GM21717 (cell line): ENCODE measurements at regions not wholly inside any gene's neighbourhood (a gene's known extent, or its start where the extent isn't known, plus 50 kb on each side); places are given as distances from the start of the nearest gene placed in this dataset.

Source experiments
- ATAC-seq: cut with Tn5 transposase; IDR thresholded peaks from one replicate; pipeline ENCODE4 v1.9.1; 2021; ENCODE audit warnings: mild to moderate bottlenecking, moderate library complexity; ENCODE audit not compliant: unreplicated experiment

DNA sequence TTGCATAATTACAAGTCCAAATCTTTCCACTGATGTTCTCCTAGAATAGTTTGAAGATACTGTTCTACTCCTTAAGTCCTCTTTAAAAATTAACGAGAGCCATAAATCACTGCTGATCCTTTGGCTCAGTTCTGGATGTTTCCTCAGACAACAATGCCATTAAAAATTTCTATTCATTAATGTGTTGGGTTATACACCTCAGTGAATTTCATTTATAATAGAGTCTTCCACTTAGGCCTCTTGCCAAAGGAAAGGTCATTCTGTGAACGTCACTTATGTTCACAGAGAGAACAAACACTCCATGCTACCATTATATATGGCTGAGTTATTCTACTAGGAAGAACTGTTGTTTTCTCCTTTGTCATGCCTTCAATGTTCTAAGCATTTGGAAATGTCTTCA, 1472.3 kb upstream of the CELF4 start:
- no peak for ATAC-seq

DNA sequence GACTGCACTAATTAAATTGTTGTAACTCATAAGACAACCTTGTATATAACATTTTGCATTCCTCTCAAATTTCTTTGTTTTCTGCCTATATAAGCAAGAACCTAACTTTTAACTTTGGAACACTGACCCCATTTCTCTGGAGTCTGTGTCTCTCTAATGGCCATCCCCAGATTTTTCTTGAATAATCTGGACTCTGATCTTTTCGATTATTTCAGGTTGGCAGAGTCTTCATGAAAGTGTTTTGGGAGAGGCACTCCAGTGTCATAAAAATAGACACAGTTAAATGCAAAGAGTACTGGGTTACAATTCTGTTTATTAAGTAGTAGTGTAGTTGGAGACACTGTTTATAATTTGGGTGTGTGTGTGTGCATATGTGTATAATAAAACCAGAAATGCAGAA, 1467.7 kb upstream of the CELF4 start:
- ATAC-seq = no peak

DNA sequence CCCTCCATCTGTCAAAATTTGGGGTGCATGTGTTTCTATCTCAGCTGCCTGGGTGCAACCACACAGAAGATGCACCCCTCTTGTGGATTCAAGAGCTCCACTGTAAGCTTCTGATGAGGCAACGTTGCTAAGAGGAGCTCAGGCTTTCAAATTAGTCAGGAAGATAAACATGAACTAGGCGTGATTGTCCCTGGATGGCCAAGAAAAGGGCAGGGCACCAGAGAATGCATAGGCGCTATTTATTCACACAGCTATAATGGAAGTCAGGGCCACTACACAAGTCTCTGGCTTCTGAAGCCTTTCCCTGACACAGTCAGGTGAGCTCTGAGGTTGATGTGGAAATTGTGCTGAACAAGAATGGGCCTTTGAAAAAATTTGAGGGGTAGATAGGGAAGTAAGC, 1466.0 kb upstream of the CELF4 start:
- ATAC-seq = no peak

DNA sequence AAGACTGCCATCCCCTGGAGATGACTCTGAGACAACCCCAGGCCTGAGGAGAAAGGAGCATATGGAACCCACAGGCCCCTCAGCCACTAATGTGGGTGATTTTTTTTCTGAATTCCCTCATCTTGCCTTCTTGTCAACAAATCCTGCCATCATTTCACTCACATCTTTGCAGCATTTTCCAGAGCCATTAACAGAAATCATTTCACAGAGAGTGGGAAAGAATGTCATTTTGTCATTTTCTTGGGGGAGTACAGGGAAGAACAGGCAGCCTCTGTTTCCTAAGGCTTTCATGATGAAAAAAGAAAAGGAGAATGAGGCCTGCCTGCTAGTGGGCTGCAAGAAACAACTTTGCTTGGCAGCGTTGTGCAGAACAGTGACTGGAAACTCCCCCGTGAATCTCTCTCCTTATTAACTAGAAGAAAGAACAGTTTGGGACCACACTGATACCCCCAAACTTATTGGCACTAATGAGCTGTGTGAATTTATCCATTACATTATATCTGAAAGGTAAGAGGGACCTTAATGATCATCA, 1464.6 kb upstream of the CELF4 start:
- no peak for ATAC-seq

DNA sequence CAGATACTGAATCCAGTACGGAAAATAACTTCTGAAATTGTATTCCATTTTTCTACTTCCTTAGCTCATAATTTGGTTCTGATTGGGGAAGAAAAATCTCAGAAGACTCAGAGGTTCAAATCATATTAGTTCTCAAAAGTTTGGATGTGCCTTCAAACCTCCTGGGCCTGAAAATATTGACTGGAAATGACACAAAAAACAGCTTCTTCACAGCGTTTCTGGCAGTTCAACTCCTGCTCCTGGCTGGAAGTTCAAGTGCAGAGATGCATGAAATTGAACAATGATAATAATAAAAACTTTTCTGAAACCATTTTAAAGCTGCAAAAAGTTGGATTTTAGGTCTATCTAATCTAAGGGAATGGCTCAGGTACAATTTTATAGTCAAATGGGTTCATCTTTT, 1459.9 kb upstream of the CELF4 start:
- no peak for ATAC-seq

DNA sequence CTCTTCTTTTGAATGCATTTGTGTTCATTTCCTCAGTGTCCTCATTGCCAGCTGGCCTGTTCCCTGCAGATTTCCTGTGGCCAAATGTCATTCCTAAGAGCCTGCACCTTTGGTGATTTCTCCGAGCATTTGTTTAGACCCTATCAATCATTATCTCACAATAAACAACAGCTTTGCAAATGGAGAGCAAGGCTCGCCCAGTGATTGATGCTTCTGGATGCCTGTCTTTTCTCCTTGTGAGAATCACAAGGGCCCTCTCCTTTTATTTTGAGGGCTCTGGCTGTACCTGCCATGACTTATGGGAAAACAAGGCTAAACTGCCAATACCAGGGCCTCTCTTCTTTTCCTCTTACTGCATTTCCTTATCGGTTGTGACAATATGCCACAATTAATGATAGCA, 1454.4 kb upstream of the CELF4 start:
- no peak for ATAC-seq

DNA sequence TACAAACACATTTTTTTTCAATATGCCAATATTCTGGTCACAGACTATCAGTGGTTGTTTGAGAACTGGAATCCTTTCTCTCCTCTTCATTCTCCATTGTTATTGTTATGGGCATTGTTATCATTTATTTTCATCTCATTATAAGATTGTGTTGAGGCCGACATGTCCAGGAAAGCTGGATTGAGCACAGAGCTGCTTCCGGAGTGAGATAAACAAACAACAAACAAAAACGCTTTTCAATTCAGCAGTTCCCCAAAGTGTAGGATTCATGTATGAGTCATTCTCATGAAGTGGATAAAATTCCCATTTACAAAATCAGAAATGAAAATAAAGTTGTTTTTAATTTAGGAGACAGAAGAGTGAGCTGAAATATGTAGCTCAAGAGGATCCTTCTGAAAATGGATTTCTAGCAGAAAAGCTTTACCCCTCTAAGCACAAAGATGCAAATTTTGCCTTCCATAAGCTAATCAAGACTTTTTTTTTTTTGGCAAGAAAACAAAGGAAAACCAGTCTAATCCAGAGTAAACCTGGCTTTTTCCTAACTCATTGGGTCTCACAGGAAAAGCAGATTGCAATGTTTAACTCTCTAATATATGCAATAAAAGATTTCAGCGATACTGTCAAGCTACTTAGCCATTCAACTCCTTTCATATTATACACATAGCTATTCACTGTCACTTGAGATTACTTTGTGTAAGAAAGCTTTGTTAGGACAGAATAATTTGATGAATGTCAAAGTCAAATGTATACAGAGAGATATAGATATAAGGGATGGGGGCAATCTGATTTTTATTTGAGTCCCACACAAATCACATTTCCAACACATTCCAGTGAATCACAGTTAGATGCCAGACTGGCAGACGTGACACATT, 1441.7 kb upstream of the CELF4 start:
- ATAC-seq = no peak

DNA sequence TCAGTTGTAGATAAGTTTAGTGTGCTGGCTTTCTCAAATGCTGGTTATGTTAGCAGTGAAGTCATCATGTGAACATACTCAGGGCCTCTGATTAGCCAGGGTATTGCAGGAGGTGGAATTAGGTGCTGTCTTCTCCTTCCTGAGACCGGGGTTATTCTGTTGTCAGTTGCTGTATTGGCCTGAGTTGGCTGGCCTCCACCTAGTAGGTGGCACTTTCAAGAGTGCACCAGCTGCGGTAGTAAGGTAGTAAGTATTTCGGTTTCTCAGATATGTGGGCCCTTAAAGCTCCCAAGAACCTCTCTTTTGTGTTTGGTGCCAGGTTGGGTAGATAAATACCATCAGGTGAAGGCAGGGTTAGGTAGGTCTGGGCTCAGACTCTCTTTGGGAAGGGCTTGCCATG, 1430.5 kb upstream of the CELF4 start:
- ATAC-seq = no peak

DNA sequence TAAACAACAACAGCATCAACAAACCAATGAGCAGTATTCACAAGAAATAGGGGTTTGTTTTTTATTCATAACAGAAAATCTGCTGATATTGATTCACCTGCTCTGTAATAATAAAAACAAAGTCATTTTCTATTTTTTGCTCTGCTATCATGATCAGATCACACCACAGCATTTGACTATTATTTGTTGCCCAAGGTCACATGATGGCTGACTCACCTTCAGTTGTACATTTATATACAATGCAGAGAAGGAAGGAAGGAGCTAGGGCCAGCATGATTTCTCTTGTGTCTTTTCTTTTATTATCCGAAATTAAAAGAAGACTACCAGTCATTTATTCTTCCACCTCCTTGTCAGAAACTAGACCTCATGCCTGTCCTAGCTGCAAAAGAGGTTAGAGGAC, 1427.7 kb upstream of the CELF4 start:
- ATAC-seq = no peak

DNA sequence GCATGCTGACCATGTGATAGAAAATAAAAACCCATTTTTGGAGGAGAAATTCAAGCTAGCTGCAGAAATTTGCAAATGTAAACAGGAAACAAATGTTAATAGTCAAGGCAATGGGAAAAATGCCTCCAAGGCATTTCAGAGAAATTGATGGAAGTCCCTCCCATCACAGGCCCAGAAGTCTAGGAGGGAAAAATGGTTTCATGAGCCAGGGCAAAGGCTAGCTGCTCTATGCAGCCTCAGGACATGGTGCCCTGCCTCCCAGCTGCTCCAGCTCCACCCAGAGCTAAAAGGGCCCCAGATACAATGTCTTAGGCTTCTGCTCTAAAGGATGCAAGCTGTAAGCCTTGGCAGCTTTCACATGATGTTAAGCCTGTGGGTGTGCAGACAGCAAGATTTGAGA, 1419.4 kb upstream of the CELF4 start:
- no peak for ATAC-seq

DNA sequence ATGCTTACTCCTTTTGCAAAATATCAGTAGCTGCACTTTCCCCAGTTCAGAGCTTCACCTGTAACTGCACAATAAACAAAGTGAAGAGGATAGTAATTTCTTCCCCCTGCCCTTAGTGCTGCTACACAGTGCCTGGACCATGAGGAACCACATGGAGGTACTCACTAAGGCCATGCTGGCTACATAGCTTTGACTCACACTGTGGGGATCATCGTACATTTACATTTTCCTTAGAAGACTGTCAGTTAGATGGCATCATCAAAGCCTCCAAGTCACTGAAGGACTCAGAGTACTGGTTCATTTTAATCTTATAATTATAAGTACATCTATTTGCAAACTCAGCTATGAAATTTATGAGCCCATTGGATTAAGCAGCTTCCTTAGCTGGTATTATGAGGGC, 1416.5 kb upstream of the CELF4 start:
- ATAC-seq = no peak

DNA sequence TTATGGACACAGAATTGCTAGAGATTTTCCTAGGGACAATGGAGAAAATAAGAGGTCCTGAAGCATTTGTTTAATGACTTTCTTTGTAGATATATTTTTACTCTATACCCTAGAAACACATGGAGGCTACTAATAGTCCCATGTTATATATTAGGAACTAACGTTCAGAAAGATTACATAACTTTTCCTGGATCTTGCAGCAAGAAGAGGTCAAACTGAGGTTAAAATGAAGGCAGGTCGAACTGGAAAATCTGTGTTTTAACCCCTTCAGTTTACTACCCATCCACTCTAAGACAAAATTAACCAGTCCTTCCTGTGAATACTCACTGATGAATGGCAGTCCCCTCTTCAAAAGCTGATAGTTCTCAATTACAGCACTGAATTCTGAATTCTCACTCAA, 1415.8 kb upstream of the CELF4 start:
- ATAC-seq = no peak

DNA sequence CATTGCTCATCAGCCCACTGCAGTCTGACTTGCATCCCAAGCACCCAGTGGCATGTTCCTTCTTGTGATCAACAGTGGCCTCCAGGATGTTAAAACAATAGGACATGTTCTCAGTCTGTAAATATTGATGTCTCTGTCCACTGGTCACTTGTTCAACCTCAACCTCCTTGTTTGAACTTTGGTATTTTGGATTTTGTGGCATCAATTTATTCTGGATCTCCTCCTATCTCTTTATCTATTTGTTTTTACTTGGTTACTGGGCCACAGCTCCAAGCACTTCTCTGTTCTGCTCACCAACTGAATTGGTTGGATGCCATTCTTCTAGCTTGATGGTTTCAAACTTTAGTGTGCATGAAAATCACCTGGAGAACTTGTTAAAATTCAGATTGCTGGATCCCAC, 1414.8 kb upstream of the CELF4 start:
- no peak for ATAC-seq

DNA sequence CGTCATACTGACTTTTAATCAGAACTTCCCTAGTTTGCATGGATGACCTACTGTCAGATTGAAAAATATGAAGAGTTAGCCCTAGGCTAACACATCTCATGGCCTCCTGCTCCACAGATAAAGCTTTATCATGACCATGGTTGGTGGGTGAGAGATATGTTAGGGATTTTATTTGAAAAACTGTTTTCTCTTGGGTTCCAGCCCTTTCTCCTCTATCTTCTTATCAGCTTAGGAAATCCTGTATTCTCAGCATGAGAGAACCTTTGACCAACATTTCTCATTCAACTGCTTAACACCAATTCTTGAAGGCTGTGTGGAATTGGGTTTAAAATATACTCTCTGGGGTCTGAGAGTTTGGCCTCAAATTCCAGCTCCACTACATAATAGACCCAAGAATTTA, 1407.0 kb upstream of the CELF4 start:
- ATAC-seq = no peak

DNA sequence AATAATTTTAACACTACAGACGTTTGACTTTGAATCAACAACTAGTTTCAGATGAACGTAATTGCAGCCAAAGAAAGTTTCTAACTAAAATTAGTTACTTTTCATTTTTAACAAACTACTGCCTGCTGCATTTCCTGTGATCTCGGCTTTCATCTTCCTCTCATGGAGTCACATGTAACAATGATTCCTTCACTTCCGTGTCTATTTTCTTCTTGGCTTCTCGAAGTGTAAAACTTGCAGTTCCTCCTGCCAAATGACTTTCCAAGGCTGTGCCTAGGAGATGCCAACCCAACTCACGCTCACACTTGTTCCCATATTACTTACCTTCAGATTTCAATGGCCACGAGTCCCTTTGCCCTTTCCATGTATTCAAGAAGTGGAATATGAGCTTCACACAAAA, 1406.3 kb upstream of the CELF4 start:
- ATAC-seq = no peak

DNA sequence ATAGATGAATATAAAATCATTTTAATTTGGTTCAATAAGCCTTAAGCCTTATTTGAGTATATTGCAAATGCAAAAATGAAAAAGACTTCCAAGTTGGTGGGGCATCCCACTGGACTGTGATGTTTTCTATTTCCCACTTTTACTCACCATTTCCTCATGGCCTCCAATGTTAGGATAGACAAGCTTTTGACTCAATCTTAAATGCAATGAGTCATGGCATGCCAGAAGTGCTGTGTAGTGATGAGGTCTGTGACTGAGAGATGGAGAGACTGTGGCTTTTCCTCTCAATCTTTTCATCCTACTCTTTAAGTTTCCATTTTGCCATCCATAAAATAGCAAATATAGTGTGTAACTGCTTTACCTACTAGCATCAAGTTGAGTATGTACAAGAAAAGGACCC, 1401.2 kb upstream of the CELF4 start:
- ATAC-seq = no peak

DNA sequence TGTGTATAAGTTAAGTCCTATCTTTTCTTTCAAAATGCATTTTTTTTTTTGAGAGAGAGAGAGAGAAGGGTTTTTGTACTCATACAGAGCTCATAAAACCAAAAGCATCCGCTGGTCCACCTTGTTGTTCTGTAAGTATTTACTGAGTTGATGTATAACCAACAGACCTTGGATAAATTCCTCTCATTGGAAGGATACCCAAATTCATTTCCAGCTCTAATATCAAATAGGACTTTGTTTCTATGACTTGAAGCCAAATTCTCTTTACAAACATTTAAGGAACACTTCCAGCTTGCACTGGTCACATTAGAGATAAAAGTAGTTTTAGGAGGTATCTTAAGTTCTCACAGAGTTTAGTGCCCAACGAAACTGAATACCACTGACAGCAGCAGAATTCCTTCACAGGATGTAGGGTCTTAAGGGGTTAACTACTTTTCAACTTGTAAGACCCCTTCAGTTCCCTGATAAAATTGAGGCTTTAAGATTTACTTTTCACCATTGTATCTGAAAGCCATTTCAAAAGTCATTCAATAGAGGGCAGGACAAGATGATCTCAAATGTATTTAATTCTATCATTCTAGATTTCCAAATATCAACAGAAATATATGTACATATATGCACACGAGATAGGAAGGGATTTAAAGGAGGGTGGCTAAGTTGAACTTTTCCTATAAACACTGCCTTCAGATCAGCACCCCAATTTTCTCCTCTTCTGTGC, 1398.5 kb upstream of the CELF4 start:
- no peak for ATAC-seq

DNA sequence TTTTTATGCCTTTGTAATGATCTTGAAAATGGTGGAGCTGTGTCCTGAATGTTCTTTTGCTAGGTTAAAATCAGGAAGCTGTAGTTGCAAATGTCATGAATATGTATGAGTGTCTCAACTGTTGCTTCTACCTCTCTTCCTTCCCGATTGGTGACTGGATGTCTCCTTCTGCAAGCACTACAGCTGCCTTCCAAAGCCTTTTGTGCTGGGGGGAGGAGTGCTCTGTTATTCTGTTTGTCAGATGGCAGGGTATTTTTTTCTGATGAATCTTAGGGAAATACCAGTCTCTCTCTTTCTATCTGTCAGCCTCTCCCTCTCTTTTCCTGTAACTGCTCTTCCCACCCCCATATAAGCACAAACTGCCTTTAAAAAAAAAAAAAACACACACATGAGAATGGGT, 1396.3 kb upstream of the CELF4 start:
- no peak for ATAC-seq

DNA sequence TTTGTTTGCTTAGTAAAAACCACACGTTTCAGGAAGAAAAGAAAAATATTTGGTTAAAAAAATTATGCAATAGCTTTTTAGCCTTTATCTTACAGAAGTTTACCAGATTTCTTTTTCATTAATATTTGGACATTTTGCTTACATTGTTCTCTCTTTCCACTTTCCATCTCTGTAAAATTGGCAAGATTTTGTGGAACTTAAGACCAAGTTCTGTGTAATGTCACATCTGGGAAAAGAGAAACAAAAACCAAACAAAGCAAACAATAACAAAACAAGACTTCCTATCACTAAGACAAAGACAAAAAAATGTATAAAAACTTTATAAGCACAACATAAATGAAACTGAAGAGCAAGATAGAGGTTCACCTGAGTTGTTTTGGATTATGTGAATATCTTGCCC, 1392.1 kb upstream of the CELF4 start:
- ATAC-seq = no peak

DNA sequence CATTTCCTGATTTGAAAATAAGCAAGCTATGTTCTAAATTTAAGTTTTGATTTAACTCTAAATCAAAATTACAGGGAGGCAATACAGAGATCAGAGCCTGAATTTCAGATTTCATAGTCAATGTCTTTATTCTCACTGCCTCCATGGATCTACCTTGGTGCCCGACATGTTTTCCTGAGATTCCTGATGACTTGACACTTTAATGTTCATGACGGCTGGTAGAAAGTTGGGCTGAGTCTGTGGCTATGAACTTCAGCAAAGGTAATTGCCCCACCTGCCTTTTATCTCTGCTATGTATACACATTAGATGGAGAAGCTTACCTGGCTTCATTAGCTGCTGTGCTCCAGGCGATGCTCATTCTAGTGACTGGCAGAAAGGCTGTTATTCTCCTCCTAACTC, 1390.5 kb upstream of the CELF4 start:
- ATAC-seq = no peak

DNA sequence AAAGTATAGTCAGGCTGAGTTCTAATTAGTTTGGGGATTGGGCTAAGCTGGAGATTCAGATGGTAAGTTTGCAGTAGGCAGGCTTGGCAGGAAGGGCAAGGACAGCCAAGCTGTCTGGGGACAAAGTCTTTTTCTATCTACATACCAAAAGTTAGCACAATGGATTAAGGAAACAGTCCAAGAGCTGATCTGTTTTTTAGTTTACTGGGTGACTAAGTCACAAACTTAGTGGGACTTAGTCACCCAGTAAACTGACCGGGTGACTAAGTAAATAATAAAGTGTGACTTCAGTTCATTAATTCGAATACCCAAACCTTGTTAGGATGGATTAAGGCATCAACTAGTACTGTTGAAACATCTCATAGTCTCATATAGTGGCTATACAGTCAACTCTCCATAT, 1386.0 kb upstream of the CELF4 start:
- ATAC-seq = no peak

DNA sequence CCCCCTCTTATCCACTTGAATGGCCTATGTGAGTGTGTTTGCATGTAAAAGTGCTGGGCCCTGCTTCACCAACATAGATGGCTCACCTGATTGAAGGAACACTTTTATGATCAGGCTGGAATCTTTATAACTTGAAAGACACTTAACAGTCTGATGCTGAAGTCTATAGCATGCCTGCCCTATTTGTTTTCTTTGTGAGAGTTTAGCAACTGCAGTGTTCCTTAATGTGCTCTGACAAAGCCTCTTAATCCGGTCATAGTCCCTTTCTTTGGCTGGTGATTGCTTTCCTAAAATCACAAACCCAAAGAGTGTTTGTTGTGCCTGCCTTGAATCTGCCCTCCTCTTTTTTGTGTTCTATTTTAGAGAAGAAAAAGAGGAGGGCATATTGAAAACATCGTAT, 1382.8 kb upstream of the CELF4 start:
- no peak for ATAC-seq
